IMR-90 (cell line): ENCODE measurements at regions not wholly inside any gene's neighbourhood (a gene's known extent, or its start where the extent isn't known, plus 50 kb on each side); places are given as distances from the start of the nearest gene placed in this dataset.

Source experiments
- ATAC-seq: fragments of 200-7000 bp; cut with Tn5 transposase; 2 replicates; pipeline ENCODE4 v1.9.1; 2020; ENCODE audit warnings: low read depth, mild to moderate bottlenecking, moderate library complexity
- BruUV-seq: library from RNA; stranded (reverse); fragments of 400-500 nt; replicated peaks from 2 replicates; lab custom pipeline; 2021; lab: Mats Ljungman, UMichigan
- CTCF ChIA-PET: fragments of 300-600 bp; formaldehyde crosslinking; extraction: SDS; loops from one replicate; lab custom pipeline; 2021; ENCODE audit warnings: antibody characterized with exemption; lab: Yijun Ruan, JAX
- POLR2A ChIA-PET: fragments of 300-600 bp; sonication (Branson Sonifier 250); formaldehyde crosslinking; loops from one replicate; lab custom pipeline; 2022; ENCODE audit warnings: antibody characterized with exemption; ENCODE audit not compliant: unreplicated experiment; lab: Charles Lee
- DNase-seq: peaks from one replicate; pipeline ENCODE4 v3.0.0; 2013
- H2AFZ ChIP-seq: replicated peaks from 2 replicates; pipeline ENCODE3; 2013; ENCODE audit warnings: low read length, mild to moderate bottlenecking; ENCODE audit not compliant: poor library complexity
- H2AK5ac ChIP-seq: 2 replicates; pipeline ENCODE4 v1.6.1; 2013; ENCODE audit warnings: low read depth, low read length, inconsistent platforms
- H2AK9ac ChIP-seq: replicated peaks from 2 replicates; pipeline ENCODE3; 2013; ENCODE audit warnings: mild to moderate bottlenecking, low read depth, low read length, moderate library complexity; ENCODE audit not compliant: poor library complexity
- H2BK120ac ChIP-seq: 2 replicates; pipeline ENCODE4 v1.6.1; 2013; ENCODE audit warnings: low read depth, low read length, inconsistent platforms
- H2BK15ac ChIP-seq: 3 replicates; pipeline ENCODE4 v1.6.1; 2013; ENCODE audit warnings: low read depth, low read length, inconsistent platforms
- H2BK20ac ChIP-seq: 2 replicates; pipeline ENCODE4 v1.6.1; 2013; ENCODE audit warnings: low read depth, mild to moderate bottlenecking, inconsistent platforms, low read length, moderate library complexity
- H2BK5ac ChIP-seq: 2 replicates; pipeline ENCODE4 v1.6.1; 2013; ENCODE audit warnings: mild to moderate bottlenecking, low read depth, low read length, inconsistent platforms; ENCODE audit not compliant: poor library complexity, severe bottlenecking
- H3K14ac ChIP-seq: replicated peaks from 2 replicates; pipeline ENCODE4 v1.6.1; 2013; ENCODE audit warnings: low read depth, low read length, inconsistent platforms
- H3K18ac ChIP-seq: 2 replicates; pipeline ENCODE4 v1.6.1; 2013; ENCODE audit warnings: low read depth, low read length, control low read depth
- H3K23ac ChIP-seq: 2 replicates; pipeline ENCODE4 v1.6.1; 2013; ENCODE audit warnings: low read depth, low read length, inconsistent platforms
- H3K27ac ChIP-seq: 2 replicates; pipeline ENCODE4 v1.5.1; 2013; ENCODE audit warnings: mild to moderate bottlenecking, control low read depth, low read length; ENCODE audit not compliant: insufficient read depth
- H3K27me3 ChIP-seq: 2 replicates; pipeline ENCODE4 v1.6.1; 2013; ENCODE audit warnings: low read length; ENCODE audit not compliant: control insufficient read depth, insufficient read depth
- H3K36me3 ChIP-seq: 2 replicates; pipeline ENCODE4 v1.6.1; 2013; ENCODE audit warnings: low read length, mixed read lengths; ENCODE audit not compliant: control insufficient read depth, insufficient read depth
- H3K4ac ChIP-seq: 2 replicates; pipeline ENCODE4 v1.6.1; 2013; ENCODE audit warnings: low read depth, low read length, inconsistent platforms
- H3K4me1 ChIP-seq: 2 replicates; pipeline ENCODE4 v1.6.1; 2013; ENCODE audit warnings: low read length, mixed read lengths; ENCODE audit not compliant: control insufficient read depth, insufficient read depth
- H3K4me2 ChIP-seq: 2 replicates; pipeline ENCODE4 v1.6.1; 2013; ENCODE audit warnings: low read depth, mild to moderate bottlenecking, control low read depth, low read length, moderate library complexity
- H3K4me3 ChIP-seq: 2 replicates; pipeline ENCODE4 v1.5.1; 2013; ENCODE audit warnings: low read depth, mild to moderate bottlenecking, control low read depth, low read length, moderate library complexity; ENCODE audit not compliant: insufficient read depth
- H3K56ac ChIP-seq: 2 replicates; pipeline ENCODE4 v1.6.1; 2013; ENCODE audit warnings: low read length, inconsistent platforms; ENCODE audit not compliant: insufficient read depth; ENCODE audit errors: extremely low read depth
- H3K79me1 ChIP-seq, 2 experiments: 2 replicates each; pipeline ENCODE4 v1.6.1; 2013; ENCODE audit warnings: low read length in 2 of 2, inconsistent platforms in 1 of 2, low read depth in 1 of 2
- H3K9ac ChIP-seq: 2 replicates; pipeline ENCODE4 v1.6.1; 2013; ENCODE audit warnings: low read depth, low read length, control low read depth
- H3K9me1 ChIP-seq: 2 replicates; pipeline ENCODE4 v1.6.1; 2013; ENCODE audit warnings: low read length, inconsistent platforms; ENCODE audit not compliant: insufficient read depth
- H3K9me3 ChIP-seq: 2 replicates; pipeline ENCODE4 v1.6.1; 2013; ENCODE audit warnings: low read length; ENCODE audit not compliant: control insufficient read depth, insufficient read depth
- H4K20me1 ChIP-seq: 2 replicates; pipeline ENCODE4 v1.6.1; 2013; ENCODE audit warnings: low read length, inconsistent platforms; ENCODE audit not compliant: insufficient read depth
- H4K5ac ChIP-seq: 2 replicates; pipeline ENCODE4 v1.6.1; 2013; ENCODE audit warnings: mild to moderate bottlenecking, low read depth, low read length, control low read depth
- H4K8ac ChIP-seq, 2 experiments: 2 replicates each; pipeline ENCODE4 v1.6.1; 2013; ENCODE audit warnings: low read depth in 2 of 2, low read length in 2 of 2, control low read depth in 1 of 2, inconsistent platforms in 1 of 2
- H4K91ac ChIP-seq: 2 replicates; pipeline ENCODE4 v1.6.1; 2013; ENCODE audit warnings: low read depth, low read length, inconsistent platforms; ENCODE audit not compliant: insufficient read depth
- NFE2L2 ChIP-seq: fragments of 150-350 bp; IDR thresholded peaks from 2 replicates; pipeline ENCODE4 v1.6.1; 2016; ENCODE audit warnings: low read depth, mild to moderate bottlenecking, low read length
- POLR2A ChIP-seq: IDR thresholded peaks from 2 replicates; pipeline ENCODE4 v1.6.1; 2012; ENCODE audit warnings: mild to moderate bottlenecking, low read depth, low read length
- SMC3 ChIP-seq: fragments of 150-350 bp; IDR thresholded peaks from 2 replicates; pipeline ENCODE4 v1.6.1; 2016; ENCODE audit warnings: low read depth, mild to moderate bottlenecking, antibody characterized with exemption, low read length, moderate library complexity
- WGBS, 2 experiments: methylation state at CpG; one replicate each; pipeline versions ENCODE4 v1.1.5 to v1.1.7; 2013; ENCODE audit warnings: missing lambda C conversion rate in 2 of 2; ENCODE audit not compliant: insufficient read length in 1 of 2; ENCODE audit errors: extremely low coverage in 2 of 2; 5-methylcytosine and 5-hydroxymethylcytosine counted together
- dilution Hi-C: fragments of 300-500 bp; cut with HindIII; formaldehyde crosslinking; loops from one replicate; pipeline ENCODE4 v1.14.3; 2018; ENCODE audit warnings: low sequenced_read_pairs; ENCODE audit not compliant: unreplicated experiment
- in situ Hi-C: fragments of 300-500 bp; cut with MboI; formaldehyde crosslinking; loops from 3 replicates; pipeline ENCODE4 v1.14.3; 2019; ENCODE audit warnings: low sequenced_read_pairs, inconsistent platforms, mixed read lengths
- intact Hi-C: fragments of 100-400 bp; cut with micrococcal nuclease; formaldehyde crosslinking; loops from 2 replicates; pipeline ENCODE4 v1.10.0; 2022

DNA sequence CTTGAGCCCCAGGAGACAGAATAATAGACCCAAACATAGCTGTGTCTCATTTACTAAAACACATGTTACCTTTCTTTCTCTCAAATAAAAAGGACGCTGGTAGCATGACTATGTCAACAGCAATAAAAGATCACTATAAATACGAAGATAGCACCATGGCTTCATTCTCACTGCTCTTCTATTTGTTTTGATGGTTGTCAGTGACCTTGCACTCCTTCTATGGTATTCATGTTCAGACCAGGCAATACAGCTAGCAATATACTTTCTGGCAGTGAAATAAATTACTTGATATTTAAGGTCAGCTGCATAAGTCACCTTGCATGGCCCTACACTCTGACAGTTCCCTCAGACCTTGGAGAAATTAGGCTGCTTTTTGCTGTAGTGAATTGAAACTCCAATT lies 263.2 kb upstream of the CDH7 start:
- H2AK9ac ChIP-seq, result no peak overlapping the region
- ATAC-seq, result no peak

More for the DNA sequence above, 263.2 kb upstream of the CDH7 start:
- no peaks in the 10 kb centered on the region for H3K36me3 ChIP-seq
- no peak overlapping the region for H3K18ac ChIP-seq
- no peak overlapping the region for H2AFZ ChIP-seq
- intact Hi-C loops (no loop called here), dilution Hi-C loops (no loop called here), in situ Hi-C loops (no loop called here)
- H3K4me2 ChIP-seq, result no peak overlapping the region
- no peak for DNase-seq
- H3K9me1 ChIP-seq, result no peaks in the 10 kb centered on the region
- no peaks in the 10 kb centered on the region for H3K4me1 ChIP-seq
- no peaks in the 10 kb centered on the region for H4K20me1 ChIP-seq
- H3K4ac ChIP-seq, result no peak overlapping the region
- H2BK5ac ChIP-seq, result no peak overlapping the region
- H2BK15ac ChIP-seq, result no peak overlapping the region
- no peak overlapping the region for H3K27ac ChIP-seq
- no peaks in the 10 kb centered on the region for H3K79me1 ChIP-seq
- WGBS, 2 experiments, result no CpG with 5 or more reads among the region's 2 CpGs
- no peak overlapping the region for H2BK120ac ChIP-seq
- no peaks in the 10 kb centered on the region for H3K27me3 ChIP-seq
- no peak overlapping the region for H2BK20ac ChIP-seq
- H3K14ac ChIP-seq, result no peak overlapping the region
- H3K9ac ChIP-seq, result no peak overlapping the region
- no peak for TF ChIP-seq POLR2A
- no peak for TF ChIP-seq NFE2L2
- TF ChIP-seq SMC3, result no peak
- no peak overlapping the region for H2AK5ac ChIP-seq
- no peak overlapping the region for H3K4me3 ChIP-seq
- no peak overlapping the region for H4K8ac ChIP-seq
- CTCF ChIA-PET, result interaction anchor here (0.6 kb wide), 1 partner anchor 374 kb away, joined by 3 read pairs; no protein-coding TSS in a partner anchor
- H3K56ac ChIP-seq, result no peak overlapping the region
- no TSS peak for BruUV-seq
- no peak overlapping the region for H3K23ac ChIP-seq
- POLR2A ChIA-PET, result no interaction called here
- H4K5ac ChIP-seq, result no peak overlapping the region
- H4K91ac ChIP-seq, result no peak overlapping the region
- H3K9me3 ChIP-seq, result peaks cover 2% of the 10 kb centered on the region; the same call in 1 of the 2 replicates
